ENCODE measurements at regions not wholly inside any gene's neighbourhood (a gene's known extent, or its start where the extent isn't known, plus 50 kb on each side); places are given as distances from the start of the nearest gene placed in this dataset.

- Histone ChIP-seq H3K36me3 (ENCODE audit: insufficient read depth, low read length, poor library complexity, severe bottlenecking) (no peaks in the 10 kb centered on the region), H3K27ac (ENCODE audit: low read depth, low read length, poor library complexity, severe bottlenecking) (no peak overlapping the region), H3K4me3 (ENCODE audit: low read depth, low read length, poor library complexity, severe bottlenecking) (no peak overlapping the region), H3K9me3 (ENCODE audit: low read depth, low read length, poor library complexity, severe bottlenecking) (no peaks in the 10 kb centered on the region), H3K4me1 (ENCODE audit: insufficient read depth, low read length, poor library complexity, severe bottlenecking) (no peaks in the 10 kb centered on the region), H3K27me3 (replicated peaks; ENCODE audit: insufficient read depth, low read depth, low read length, poor library complexity) (no peaks in the 10 kb centered on the region)
- CTCF ChIA-PET: no interaction called here
- BruUV-seq (replicated peaks): no TSS peak
- DNase-seq (ENCODE audit: low spot score): no peak
- POLR2A ChIA-PET (ENCODE audit: low non-redundant PET): no interaction called here
- TF ChIP-seq, protein P1, sequence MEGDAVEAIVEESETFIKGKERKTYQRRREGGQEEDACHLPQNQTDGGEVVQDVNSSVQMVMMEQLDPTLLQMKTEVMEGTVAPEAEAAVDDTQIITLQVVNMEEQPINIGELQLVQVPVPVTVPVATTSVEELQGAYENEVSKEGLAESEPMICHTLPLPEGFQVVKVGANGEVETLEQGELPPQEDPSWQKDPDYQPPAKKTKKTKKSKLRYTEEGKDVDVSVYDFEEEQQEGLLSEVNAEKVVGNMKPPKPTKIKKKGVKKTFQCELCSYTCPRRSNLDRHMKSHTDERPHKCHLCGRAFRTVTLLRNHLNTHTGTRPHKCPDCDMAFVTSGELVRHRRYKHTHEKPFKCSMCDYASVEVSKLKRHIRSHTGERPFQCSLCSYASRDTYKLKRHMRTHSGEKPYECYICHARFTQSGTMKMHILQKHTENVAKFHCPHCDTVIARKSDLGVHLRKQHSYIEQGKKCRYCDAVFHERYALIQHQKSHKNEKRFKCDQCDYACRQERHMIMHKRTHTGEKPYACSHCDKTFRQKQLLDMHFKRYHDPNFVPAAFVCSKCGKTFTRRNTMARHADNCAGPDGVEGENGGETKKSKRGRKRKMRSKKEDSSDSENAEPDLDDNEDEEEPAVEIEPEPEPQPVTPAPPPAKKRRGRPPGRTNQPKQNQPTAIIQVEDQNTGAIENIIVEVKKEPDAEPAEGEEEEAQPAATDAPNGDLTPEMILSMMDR (conservative IDR thresholded peaks at IDR 0.05; ENCODE audit: low read depth, low read length): no peak
- intact Hi-C loops (cut with micrococcal nuclease; ENCODE audit: unreplicated experiment): no loop called here
Measured at GRCh38 chr4:62822306-62822705, 1586.9 kb downstream of the TECRL start.

DNA sequence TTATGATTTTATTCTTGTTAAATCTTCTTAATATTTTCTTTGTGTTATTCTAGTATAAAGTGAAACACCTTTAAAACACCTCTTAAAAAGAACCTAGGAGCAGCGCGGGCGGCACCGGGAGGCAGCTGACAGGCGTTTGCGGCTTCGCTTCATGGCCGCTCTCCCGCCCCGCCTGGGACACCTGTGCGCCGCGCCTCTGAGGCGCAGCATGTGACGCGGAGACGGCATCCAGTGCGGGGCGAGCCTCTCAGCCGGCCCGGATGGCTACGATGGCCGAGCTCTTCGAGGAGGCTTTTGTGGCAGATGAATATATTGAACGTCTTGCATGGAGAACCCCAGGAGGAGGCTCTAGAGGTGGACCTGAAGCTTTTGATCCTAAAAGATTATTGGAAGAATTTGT, 1592.7 kb downstream of the TECRL start:
- no peaks in the 10 kb centered on the region for H3K36me3 ChIP-seq (ENCODE audit: insufficient read depth, low read length, poor library complexity, severe bottlenecking)
- TF ChIP-seq, protein P1 (conservative IDR thresholded peaks at IDR 0.05; ENCODE audit: low read depth, low read length): no peak
- TF ChIP-seq EZH2 (IDR thresholded peaks at IDR 0.05; ENCODE audit: borderline replicate concordance, low read depth, low read length, poor library complexity, severe bottlenecking): no peak
- H3K4me3 ChIP-seq (ENCODE audit: low read depth, low read length, poor library complexity, severe bottlenecking): no peak overlapping the region
- intact Hi-C loops (cut with micrococcal nuclease; ENCODE audit: unreplicated experiment): no loop called here
- no peaks in the 10 kb centered on the region for H3K27me3 ChIP-seq (replicated peaks; ENCODE audit: insufficient read depth, low read depth, low read length, poor library complexity)
- ChIA-PET CTCF (no interaction called here), POLR2A (ENCODE audit: low non-redundant PET) (no interaction called here)
- DNase-seq (ENCODE audit: low spot score): no peak
- no peak overlapping the region for H3K27ac ChIP-seq (ENCODE audit: low read depth, low read length, poor library complexity, severe bottlenecking)
- BruUV-seq (replicated peaks): no TSS peak
- no peaks in the 10 kb centered on the region for H3K4me1 ChIP-seq (ENCODE audit: insufficient read depth, low read length, poor library complexity, severe bottlenecking)
- no peaks in the 10 kb centered on the region for H3K9me3 ChIP-seq (ENCODE audit: low read depth, low read length, poor library complexity, severe bottlenecking)

DNA sequence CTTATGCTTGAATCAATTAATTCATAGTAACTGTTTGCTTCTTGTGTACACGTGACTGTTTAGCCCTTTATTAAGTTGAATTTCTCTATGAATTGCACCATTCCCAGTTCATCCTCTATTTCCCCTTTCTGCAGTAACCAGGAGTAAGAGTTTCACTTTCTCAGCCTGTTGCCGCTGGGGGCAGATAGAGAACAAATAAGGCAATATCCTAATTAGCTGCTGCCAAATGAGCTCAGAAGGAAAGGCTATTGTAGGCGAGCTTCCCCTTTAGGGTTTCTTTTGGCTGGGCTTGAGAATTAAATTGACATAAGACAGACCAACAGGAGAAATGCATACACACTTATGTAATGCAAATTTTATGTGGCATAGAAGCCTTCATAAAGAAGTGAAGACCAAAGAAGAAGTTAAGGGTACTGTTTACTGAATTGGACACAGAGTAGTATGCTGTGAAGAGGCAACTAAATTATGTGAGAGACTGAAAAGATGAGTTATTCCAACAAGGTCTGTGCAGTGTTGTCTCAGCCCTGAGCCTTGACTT, 1594.7 kb downstream of the TECRL start:
- H3K36me3 ChIP-seq (ENCODE audit: insufficient read depth, low read length, poor library complexity, severe bottlenecking): no peaks in the 10 kb centered on the region
- no peaks in the 10 kb centered on the region for H3K27me3 ChIP-seq (replicated peaks; ENCODE audit: insufficient read depth, low read depth, low read length, poor library complexity)
- ChIA-PET CTCF (no interaction called here), POLR2A (ENCODE audit: low non-redundant PET) (no interaction called here)
- no peak for TF ChIP-seq EZH2 (IDR thresholded peaks at IDR 0.05; ENCODE audit: borderline replicate concordance, low read depth, low read length, poor library complexity, severe bottlenecking)
- TF ChIP-seq, protein P1 (conservative IDR thresholded peaks at IDR 0.05; ENCODE audit: low read depth, low read length): no peak
- intact Hi-C loops (cut with micrococcal nuclease; ENCODE audit: unreplicated experiment): no loop called here
- no peak for DNase-seq (ENCODE audit: low spot score)
- no peaks in the 10 kb centered on the region for H3K4me1 ChIP-seq (ENCODE audit: insufficient read depth, low read length, poor library complexity, severe bottlenecking)
- H3K4me3 ChIP-seq (ENCODE audit: low read depth, low read length, poor library complexity, severe bottlenecking): no peak overlapping the region
- H3K9me3 ChIP-seq (ENCODE audit: low read depth, low read length, poor library complexity, severe bottlenecking): no peaks in the 10 kb centered on the region
- BruUV-seq (replicated peaks): no TSS peak
- no peak overlapping the region for H3K27ac ChIP-seq (ENCODE audit: low read depth, low read length, poor library complexity, severe bottlenecking)

All from A673 (cell line).